CD1c-positive myeloid dendritic cell (primary cell): ENCODE measurements at regions not wholly inside any gene's neighbourhood (a gene's known extent, or its start where the extent isn't known, plus 50 kb on each side); places are given as distances from the start of the nearest gene placed in this dataset.
A peak's percentile ranks its signal among the peaks of the same experiment; 100 is the strongest.
"Not testable (repeated sequence)": the region's sequence is repeated elsewhere in the genome, so short reads cannot be mapped to it uniquely, and the experiment has no call there.

Experiments used
- DNase-seq: peaks from one replicate; pipeline ENCODE4 v3.0.0-alpha.2; 2016; ENCODE audit errors: extremely low spot score

GRCh38 chr17:77037943-77038342 is 102.8 kb upstream of the SEC14L1 start:
- no peak for DNase-seq

GRCh38 chr17:77038884-77039555 is 101.7 kb upstream of the SEC14L1 start:
- DNase-seq, result no peak

DNA sequence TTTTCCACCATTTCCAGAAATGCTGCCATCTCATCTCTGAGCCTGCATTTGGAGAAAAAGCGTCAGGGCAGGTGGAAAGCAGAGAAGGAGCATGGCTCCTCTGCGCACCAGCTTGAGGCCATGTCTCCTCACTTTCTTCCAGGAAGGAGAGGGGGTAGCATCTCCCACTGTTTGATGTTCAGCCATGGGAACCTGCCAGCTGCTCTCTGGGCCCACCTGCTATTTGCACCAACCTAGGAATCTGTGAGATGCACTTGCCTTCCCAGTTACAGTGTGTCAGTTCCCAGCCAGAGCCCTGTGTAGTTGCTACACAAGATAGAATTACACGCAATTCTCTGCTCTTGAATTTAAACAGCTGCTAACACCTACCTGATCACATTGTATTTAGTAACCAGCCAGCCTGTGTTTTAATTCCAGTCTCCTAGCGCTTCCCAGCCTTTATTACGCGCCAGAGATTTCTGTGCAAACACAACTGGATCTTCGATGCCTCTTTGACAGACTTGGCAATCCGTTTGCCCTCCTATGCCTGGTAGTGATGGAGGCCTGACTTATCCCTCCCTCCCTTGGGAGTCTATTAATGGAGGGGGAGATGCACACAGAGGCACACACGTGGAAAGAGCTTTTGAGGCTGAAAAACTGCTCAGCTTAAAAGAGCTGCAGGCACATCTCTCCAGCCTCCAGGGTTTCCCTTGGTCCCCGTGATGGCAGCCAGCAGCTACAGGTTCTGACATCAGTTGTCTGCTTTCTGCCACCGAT is 98.1 kb upstream of the SEC14L1 start:
- no peak for DNase-seq

GRCh38 chr17:77045441-77046041 is 95.2 kb upstream of the SEC14L1 start:
- no peak for DNase-seq

DNA sequence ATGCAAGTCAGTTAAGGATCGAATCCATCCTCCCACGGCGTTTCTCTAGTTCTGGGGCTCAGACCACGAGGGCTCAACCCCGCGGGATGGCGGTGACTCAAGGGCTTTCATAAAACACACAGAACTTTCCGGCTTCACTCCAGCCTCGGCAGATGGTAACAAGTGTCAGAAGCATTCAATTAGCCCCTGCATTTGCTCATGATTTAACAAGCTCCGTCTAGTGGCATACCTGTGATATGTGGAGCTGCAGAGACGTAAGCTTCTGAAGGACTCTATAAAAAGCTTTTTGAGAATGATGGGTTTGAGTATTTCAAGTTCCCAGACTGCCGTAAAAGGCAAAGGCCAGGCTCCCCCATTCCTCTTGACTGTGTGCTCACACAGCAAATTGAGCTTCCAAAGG is 91.3 kb upstream of the SEC14L1 start:
- DNase-seq, result no peak

DNA sequence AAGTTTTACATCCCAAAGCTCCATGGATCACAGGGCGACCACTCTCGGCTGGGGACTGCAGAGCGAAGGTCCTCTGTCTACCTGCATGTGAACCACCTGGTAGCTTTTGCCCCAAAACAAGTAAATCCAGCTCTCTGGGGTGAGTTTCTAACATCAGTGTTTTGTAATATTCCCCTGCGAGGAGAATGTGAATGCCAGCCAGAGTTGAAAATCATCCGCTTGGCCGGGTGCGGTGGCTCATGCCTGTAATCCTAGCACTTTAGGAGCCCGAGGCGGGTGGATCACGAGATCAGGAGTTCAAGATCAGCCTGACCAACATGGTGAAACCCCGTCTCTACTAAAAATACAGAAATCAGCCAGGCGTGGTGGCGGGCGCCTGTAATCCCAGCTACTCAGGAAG is 89.9 kb upstream of the SEC14L1 start:
- not testable (repeated sequence) for DNase-seq

- DNase-seq, result no peak
These were observed 85.8 kb upstream of the SEC14L1 start for GRCh38 chr17:77054936-77055335.

DNA sequence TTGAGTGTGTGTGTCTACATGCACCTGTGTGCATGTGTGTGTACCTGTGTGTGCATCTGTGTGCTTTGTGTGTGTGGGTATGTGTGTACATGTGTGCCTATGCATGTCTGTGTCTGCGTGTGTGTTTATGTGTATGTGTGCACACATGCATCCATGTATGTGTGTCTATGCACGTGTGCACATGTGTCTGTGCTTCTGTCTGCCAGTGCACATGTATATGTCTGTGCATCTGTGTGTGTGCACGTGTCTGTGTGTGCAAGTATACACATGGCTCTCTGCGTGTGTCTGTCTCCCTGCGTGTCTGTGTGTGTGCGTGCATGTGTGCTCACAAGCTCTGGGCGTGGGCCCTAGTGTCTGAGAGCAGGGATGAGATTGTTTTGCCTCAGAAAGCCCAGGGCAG is 85.3 kb upstream of the SEC14L1 start:
- DNase-seq, result no peak

DNA sequence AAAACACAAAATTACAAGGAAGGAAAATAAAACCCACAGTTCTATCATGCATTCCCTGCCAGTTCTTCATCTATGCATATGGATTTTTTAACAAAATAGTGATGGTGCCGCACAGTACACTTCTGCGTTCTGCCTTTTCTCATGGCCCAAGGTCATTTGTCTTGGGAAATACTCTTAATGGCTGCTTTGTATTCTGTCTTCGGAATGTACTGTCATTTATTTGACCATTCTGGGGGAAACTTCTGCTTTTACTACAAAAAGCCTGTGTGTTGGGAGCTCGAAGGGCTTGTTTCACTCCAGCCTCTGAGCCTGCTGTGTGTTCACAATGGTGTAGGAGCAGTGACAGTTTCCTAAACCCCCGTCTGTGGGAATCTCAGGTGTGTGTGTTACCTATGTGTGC is 82.8 kb upstream of the SEC14L1 start:
- DNase-seq, result no peak

- no peak for DNase-seq
These were observed 79.1 kb upstream of the SEC14L1 start for GRCh38 chr17:77061669-77062068.

GRCh38 chr17:77064598-77064997 is 76.2 kb upstream of the SEC14L1 start:
- DNase-seq, result no peak

- DNase-seq, result no peak
These were observed 74.6 kb upstream of the SEC14L1 start for GRCh38 chr17:77066165-77066564.

GRCh38 chr17:77066726-77067409 is 73.9 kb upstream of the SEC14L1 start:
- DNase-seq, result peak; percentile 48

DNA sequence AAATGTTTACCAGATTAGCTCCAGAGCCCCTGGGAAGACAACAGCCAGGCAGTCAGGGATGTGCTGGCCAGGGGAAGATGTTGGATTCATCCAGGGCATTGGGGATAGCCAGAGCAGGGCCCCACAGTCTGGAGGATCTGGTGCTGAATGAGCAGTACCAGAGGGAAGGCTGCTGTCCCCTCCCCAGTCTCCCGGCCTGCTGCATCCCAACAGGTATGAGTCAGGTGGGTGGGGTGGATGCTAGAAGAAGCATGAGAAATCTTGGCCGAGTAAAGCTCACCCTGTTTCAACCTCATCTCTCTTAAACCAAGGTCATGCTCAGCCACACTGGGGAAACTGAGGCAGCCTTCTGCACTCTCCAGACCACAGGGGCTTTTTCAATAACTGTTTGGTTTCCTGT is 71.9 kb upstream of the SEC14L1 start:
- DNase-seq, result no peak

- DNase-seq, result no peak
These were observed 69.9 kb upstream of the SEC14L1 start for GRCh38 chr17:77070888-77071279.

GRCh38 chr17:77071925-77072490 is 68.8 kb upstream of the SEC14L1 start:
- DNase-seq, result no peak

DNA sequence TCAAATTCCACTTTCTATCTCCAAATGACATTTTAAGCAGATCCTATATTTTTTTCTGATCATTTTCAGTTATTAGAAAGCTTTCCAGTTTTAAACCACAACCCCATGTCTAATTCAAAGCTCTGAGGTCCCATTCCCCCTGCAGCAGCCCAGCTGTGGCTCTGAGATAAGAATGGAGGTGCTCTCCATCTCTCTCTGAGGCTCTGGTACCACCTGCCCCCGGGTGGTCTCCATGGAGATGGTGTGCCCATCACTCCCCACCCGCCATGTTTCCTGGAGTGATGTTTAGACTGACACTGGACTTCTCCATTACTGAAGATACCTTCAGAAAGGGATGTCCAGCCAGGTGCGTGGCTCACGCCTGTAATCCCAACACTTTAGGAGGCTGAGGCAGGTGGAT is 68.1 kb upstream of the SEC14L1 start:
- no peak for DNase-seq

DNA sequence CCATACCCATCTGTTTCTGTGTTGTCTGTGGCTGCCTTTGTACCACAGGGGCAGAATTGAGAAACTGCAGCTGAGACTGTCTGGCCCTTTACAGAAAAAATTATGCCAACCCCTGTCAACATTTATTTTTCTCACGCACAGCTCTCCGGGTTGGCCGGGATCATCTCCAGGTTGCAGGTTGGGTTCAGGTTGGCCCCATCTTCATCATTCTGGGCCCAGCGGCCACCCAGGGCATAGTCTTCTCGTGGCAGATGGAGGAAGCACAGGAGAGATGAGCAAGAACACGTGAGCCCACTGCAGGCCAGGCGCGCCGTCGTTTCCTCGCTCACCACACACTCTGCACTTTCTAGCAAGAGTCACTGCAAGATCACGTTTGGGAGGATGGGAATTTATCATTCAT is 66.1 kb upstream of the SEC14L1 start:
- no peak for DNase-seq

GRCh38 chr17:77076124-77076830 is 64.5 kb upstream of the SEC14L1 start:
- DNase-seq, result no peak

DNA sequence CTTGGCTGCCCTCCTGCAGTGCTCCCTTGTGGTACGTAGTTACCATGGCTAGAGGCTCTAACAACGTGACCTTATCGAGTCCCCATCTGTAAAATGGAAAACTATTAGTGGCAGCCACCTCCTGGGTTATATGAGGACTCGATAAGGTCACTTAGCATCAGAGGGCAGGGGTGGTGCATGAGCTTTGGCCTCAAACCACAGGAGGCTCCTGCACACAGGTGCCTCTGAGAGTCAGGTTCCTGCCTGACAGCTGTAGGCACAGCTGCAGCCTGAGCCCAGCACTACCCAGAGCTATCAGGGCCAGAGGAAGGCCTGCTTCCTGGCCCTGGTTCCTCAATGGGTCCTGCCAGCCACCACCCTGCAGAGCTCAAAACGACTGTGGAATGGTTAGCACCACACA is 57.2 kb upstream of the SEC14L1 start:
- DNase-seq, result no peak

DNA sequence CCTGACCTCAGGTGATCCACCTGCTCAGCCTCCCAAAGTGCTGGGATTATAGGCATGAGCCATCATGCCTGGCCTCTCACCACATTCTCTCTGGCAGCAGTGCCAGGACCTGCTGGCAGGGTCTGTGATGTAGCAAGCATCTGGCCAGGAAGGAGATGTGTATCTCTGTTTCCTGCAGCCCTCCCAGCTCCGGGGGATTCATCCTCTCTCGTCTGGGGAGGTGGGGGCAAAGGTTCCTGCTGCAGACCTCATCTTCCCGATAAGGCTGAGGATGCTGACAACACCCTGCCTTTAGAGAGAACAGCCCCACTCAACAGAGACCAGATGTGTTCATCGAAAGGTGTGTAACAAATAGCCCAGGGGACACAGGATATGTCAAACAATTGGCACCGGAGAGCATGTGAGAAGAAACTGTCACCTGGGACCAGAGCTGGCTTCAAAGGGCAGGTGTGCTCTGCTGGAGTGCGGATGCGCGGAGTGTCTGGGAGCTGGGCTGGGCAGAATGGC is 54.8 kb upstream of the SEC14L1 start:
- no peak for DNase-seq
